ENCODE measurements at regions not wholly inside any gene's neighbourhood (a gene's known extent, or its start where the extent isn't known, plus 50 kb on each side); places are given as distances from the start of the nearest gene placed in this dataset.

DNA sequence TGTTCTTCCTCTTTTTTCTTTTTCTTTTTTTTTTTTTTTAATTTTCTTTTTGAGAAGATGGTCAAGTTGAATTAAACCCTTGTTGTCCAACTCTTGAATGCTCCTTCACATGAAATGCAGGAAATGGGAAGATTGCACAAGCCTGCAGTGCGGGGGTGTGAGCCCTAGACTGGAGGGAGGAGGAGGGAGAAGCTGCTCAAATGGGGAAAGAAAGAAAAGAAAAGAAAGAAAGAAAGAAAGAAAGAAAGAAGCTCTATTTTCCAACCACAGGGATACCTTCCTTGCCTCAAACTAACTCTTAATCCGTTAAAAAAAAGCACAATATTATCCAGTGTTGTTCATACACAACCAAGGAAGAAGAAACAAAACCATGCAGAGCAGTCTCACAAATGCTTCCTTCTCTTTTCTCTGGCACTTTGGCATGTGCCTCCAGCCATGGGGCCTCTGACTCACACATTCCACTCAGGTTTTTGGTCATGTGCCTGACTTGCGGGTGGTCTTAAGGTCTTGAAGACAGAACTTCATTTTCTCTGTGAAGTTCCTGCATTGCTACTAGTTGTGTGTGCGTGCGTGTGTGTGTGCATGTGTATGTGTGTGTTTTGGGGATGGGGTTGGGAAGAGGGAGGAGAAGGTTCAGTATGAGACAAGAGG, 276.1 kb downstream of the RPS6KC1 start:
- DNase-seq (ENCODE audit: low spot score) (no peak), ATAC-seq (no peak)
- POLR2A ChIA-PET, result no interaction called here
- CTCF ChIA-PET, result no interaction called here
- no peak for TF ChIP-seq GRHL2 (CRISPR knock-in tag; IDR thresholded peaks at IDR 0.05; ENCODE audit: insufficient replicate concordance, severe bottlenecking)
- TF ChIP-seq SP1 (CRISPR knock-in tag; conservative IDR thresholded peaks at IDR 0.05), result no peak
- peaks cover 11% of the 10 kb centered on the region for H3K4me1 Mint-ChIP-seq
- H3K9me3 Mint-ChIP-seq, result 0 out of 2 replicates have a peak, but pooled peaks cover 4% of the 10 kb centered on the region
- no peak overlapping the region for H3K4me3 Mint-ChIP-seq
- no peaks in the 10 kb centered on the region; the same call in 1 of the 2 replicates for H3K27me3 Mint-ChIP-seq (ENCODE audit: low read depth)
- H3K27ac Mint-ChIP-seq, result no peak overlapping the region
- H3K36me3 Mint-ChIP-seq, result no peaks in the 10 kb centered on the region

DNA sequence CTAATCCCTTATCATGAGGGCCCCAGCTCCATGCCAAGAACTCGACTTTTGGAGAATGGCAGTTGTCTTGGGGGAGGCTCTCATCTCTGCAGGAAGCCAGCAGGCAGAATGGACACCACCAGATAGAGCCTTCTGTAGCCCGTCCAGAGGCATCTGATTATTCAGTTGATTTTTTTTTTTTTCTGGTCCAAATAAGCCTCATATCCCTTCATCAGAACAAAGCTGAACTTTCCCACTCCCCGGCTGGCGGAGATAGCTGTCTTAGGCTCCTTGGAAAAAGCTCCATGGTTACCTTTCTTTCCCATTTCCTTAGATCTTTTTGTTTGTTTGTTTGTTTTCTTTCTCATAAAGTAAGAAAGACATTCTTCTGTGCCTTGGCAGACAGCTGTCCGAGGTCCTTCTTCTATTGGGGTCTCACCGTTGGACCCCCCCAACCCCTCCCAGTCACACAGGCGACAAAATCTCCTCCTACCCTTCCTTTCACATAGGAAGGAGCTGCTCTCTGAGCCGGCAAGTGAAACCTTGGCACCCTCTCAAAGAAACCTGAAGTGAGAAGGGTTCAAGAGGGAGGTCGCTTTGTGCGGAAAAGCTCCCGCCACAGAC, 278.5 kb downstream of the RPS6KC1 start:
- POLR2A ChIA-PET, result no interaction called here
- no peaks in the 10 kb centered on the region for H3K36me3 Mint-ChIP-seq
- CTCF ChIA-PET, result interaction anchor here (0.6 to 1.2 kb wide), 5 partner anchors 85 to 1294 kb away, joined by 3 read pairs; partner anchors contain the start of genes DTL and INTS7
- TF ChIP-seq RELA (CRISPR knock-in tag; IDR thresholded peaks at IDR 0.05; ENCODE audit: borderline replicate concordance), result no peak
- TF ChIP-seq ZNF219 (CRISPR knock-in tag; IDR thresholded peaks at IDR 0.05; ENCODE audit: borderline replicate concordance), result no peak
- no peak for TF ChIP-seq JAZF1 (CRISPR knock-in tag; IDR thresholded peaks at IDR 0.05)
- TF ChIP-seq, protein P1, sequence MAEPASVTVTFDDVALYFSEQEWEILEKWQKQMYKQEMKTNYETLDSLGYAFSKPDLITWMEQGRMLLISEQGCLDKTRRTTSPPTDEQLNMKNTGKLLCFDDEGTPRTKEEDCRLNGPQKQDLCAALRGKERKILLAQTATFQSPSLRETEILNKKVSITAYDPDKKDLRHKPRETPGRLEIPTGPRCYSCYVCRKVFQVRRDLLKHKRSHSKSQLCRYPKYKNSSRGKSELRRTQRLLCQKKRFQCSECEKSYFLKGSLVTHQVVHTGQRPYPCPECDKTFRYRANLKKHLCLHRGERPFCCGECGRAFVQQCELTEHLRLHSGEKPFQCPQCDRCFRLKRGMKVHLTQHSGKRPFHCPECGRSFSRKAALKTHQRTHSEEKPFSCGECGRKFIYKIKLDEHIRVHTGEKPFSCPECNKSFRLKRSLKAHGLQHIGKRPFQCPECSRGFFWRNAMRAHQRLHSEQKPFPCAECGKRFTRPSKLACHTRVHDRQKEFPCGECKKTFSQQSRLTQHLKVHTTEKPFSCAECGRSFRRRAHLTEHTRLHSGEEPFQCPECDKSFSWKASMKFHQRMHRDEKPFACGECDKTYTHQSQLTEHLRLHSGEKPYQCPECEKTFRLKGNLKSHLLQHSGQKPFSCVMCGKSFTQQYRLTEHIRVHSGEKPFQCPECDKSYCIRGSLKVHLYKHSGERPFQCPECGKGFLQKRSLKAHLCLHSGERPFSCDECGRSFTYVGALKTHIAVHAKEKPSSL (CRISPR knock-in tag; conservative IDR thresholded peaks at IDR 0.05), result no peak
- TF ChIP-seq ZNF121 (CRISPR knock-in tag; IDR thresholded peaks at IDR 0.05), result no peak
- TF ChIP-seq, protein P2, sequence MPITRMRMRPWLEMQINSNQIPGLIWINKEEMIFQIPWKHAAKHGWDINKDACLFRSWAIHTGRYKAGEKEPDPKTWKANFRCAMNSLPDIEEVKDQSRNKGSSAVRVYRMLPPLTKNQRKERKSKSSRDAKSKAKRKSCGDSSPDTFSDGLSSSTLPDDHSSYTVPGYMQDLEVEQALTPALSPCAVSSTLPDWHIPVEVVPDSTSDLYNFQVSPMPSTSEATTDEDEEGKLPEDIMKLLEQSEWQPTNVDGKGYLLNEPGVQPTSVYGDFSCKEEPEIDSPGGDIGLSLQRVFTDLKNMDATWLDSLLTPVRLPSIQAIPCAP (CRISPR knock-in tag; IDR thresholded peaks at IDR 0.05), result no peak
- TF ChIP-seq, protein P3, sequence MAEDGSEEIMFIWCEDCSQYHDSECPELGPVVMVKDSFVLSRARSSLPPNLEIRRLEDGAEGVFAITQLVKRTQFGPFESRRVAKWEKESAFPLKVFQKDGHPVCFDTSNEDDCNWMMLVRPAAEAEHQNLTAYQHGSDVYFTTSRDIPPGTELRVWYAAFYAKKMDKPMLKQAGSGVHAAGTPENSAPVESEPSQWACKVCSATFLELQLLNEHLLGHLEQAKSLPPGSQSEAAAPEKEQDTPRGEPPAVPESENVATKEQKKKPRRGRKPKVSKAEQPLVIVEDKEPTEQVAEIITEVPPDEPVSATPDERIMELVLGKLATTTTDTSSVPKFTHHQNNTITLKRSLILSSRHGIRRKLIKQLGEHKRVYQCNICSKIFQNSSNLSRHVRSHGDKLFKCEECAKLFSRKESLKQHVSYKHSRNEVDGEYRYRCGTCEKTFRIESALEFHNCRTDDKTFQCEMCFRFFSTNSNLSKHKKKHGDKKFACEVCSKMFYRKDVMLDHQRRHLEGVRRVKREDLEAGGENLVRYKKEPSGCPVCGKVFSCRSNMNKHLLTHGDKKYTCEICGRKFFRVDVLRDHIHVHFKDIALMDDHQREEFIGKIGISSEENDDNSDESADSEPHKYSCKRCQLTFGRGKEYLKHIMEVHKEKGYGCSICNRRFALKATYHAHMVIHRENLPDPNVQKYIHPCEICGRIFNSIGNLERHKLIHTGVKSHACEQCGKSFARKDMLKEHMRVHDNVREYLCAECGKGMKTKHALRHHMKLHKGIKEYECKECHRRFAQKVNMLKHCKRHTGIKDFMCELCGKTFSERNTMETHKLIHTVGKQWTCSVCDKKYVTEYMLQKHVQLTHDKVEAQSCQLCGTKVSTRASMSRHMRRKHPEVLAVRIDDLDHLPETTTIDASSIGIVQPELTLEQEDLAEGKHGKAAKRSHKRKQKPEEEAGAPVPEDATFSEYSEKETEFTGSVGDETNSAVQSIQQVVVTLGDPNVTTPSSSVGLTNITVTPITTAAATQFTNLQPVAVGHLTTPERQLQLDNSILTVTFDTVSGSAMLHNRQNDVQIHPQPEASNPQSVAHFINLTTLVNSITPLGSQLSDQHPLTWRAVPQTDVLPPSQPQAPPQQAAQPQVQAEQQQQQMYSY (CRISPR knock-in tag; IDR thresholded peaks at IDR 0.05), result no peak
- no peak for TF ChIP-seq ZNF317 (CRISPR knock-in tag; IDR thresholded peaks at IDR 0.05; ENCODE audit: borderline replicate concordance, low read depth)
- TF ChIP-seq, protein P4, sequence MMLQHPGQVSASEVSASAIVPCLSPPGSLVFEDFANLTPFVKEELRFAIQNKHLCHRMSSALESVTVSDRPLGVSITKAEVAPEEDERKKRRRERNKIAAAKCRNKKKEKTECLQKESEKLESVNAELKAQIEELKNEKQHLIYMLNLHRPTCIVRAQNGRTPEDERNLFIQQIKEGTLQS (CRISPR knock-in tag; conservative IDR thresholded peaks at IDR 0.05), result no peak
- TF ChIP-seq, protein P5, sequence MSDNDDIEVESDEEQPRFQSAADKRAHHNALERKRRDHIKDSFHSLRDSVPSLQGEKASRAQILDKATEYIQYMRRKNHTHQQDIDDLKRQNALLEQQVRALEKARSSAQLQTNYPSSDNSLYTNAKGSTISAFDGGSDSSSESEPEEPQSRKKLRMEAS (CRISPR knock-in tag; IDR thresholded peaks at IDR 0.05), result no peak
- TF ChIP-seq, protein P6, sequence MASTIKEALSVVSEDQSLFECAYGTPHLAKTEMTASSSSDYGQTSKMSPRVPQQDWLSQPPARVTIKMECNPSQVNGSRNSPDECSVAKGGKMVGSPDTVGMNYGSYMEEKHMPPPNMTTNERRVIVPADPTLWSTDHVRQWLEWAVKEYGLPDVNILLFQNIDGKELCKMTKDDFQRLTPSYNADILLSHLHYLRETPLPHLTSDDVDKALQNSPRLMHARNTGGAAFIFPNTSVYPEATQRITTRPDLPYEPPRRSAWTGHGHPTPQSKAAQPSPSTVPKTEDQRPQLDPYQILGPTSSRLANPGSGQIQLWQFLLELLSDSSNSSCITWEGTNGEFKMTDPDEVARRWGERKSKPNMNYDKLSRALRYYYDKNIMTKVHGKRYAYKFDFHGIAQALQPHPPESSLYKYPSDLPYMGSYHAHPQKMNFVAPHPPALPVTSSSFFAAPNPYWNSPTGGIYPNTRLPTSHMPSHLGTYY (CRISPR knock-in tag; IDR thresholded peaks at IDR 0.05), result no peak
- TF ChIP-seq SOX15 (CRISPR knock-in tag; IDR thresholded peaks at IDR 0.05), result no peak
- TF ChIP-seq ZNF396 (CRISPR knock-in tag; IDR thresholded peaks at IDR 0.05; ENCODE audit: borderline replicate concordance), result no peak
- no peak for TF ChIP-seq CREB1 (CRISPR knock-in tag; IDR thresholded peaks at IDR 0.05)
- TF ChIP-seq, protein P7, sequence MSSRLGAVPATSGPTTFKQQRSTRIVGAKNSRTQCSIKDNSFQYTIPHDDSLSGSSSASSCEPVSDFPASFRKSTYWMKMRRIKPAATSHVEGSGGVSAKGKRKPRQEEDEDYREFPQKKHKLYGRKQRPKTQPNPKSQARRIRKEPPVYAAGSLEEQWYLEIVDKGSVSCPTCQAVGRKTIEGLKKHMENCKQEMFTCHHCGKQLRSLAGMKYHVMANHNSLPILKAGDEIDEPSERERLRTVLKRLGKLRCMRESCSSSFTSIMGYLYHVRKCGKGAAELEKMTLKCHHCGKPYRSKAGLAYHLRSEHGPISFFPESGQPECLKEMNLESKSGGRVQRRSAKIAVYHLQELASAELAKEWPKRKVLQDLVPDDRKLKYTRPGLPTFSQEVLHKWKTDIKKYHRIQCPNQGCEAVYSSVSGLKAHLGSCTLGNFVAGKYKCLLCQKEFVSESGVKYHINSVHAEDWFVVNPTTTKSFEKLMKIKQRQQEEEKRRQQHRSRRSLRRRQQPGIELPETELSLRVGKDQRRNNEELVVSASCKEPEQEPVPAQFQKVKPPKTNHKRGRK (CRISPR knock-in tag; IDR thresholded peaks at IDR 0.05; ENCODE audit: borderline replicate concordance), result no peak
- no peak for TF ChIP-seq CREM (CRISPR knock-in tag; IDR thresholded peaks at IDR 0.05)
- H3K27me3 Mint-ChIP-seq (ENCODE audit: low read depth), result no peaks in the 10 kb centered on the region; the same call in 1 of the 2 replicates
- no peaks in the 10 kb centered on the region for H3K9me3 Mint-ChIP-seq
- no peak overlapping the region for H3K4me3 Mint-ChIP-seq
- H3K4me1 Mint-ChIP-seq, result peaks cover 10% of the 10 kb centered on the region
- ATAC-seq (no peak), DNase-seq (ENCODE audit: low spot score) (no peak)
- no peak overlapping the region for H3K27ac Mint-ChIP-seq
